CD4-positive, alpha-beta T cell (primary cell): ENCODE measurements at regions not wholly inside any gene's neighbourhood (a gene's known extent, or its start where the extent isn't known, plus 50 kb on each side); places are given as distances from the start of the nearest gene placed in this dataset.

Experiments used
- ATAC-seq: fragments of 200-7000 bp; cut with Tn5 transposase; one replicate; pipeline ENCODE4 v1.10.0; 2022; ENCODE audit warnings: mild to moderate bottlenecking; ENCODE audit not compliant: poor library complexity
- CTCF ChIA-PET: fragments of 350-600 bp; sonication (Branson Sonifier 250); formaldehyde crosslinking; loops from one replicate; lab custom pipeline; 2021; ENCODE audit warnings: antibody characterized with exemption, inconsistent platforms; lab: Charles Lee
- POLR2A ChIA-PET: fragments of 350-600 bp; sonication (Branson Sonifier 250); formaldehyde crosslinking; loops from one replicate; lab custom pipeline; 2021; ENCODE audit warnings: antibody characterized with exemption, inconsistent platforms; lab: Charles Lee
- DNase-seq, 14 experiments: peaks; one replicate each; pipeline ENCODE4 v3.0.0-alpha.2; 2013 to 2020; ENCODE audit warnings: mixed read lengths in 2 of 14
- H3K27ac ChIP-seq, 2 donors: one replicate each; pipeline versions ENCODE4 v1.5.1 to v1.7.0; 2013; ENCODE audit warnings: low read length in 2 of 2, low read depth in 1 of 2, mild to moderate bottlenecking in 1 of 2
- H3K27me3 ChIP-seq, 2 experiments: 1 replicate in 1 of 2; 2 replicates in 1 of 2; pipeline versions ENCODE4 v1.6.1 to v1.7.0; 2013; ENCODE audit warnings: low read length in 2 of 2, control low read depth in 1 of 2, mild to moderate bottlenecking in 1 of 2, moderate library complexity in 1 of 2; ENCODE audit not compliant: insufficient read depth in 2 of 2, control insufficient read depth in 1 of 2
- H3K36me3 ChIP-seq: one replicate; pipeline ENCODE4 v1.6.1; 2013; ENCODE audit warnings: low read length, control low read depth; ENCODE audit not compliant: insufficient read depth
- H3K4me1 ChIP-seq: one replicate; pipeline ENCODE4 v1.6.1; 2013; ENCODE audit warnings: low read length, control low read depth; ENCODE audit not compliant: insufficient read depth
- H3K4me3 ChIP-seq: one replicate; pipeline ENCODE4 v1.5.1; 2013; ENCODE audit warnings: mild to moderate bottlenecking, low read length, moderate library complexity
- H3K9me3 ChIP-seq, 2 experiments: 1 replicate in 1 of 2; 2 replicates in 1 of 2; pipeline versions ENCODE4 v1.6.1 to v1.7.0; 2013; ENCODE audit warnings: low read length in 2 of 2, mild to moderate bottlenecking in 2 of 2, control low read depth in 1 of 2, moderate library complexity in 1 of 2; ENCODE audit not compliant: control insufficient read depth in 1 of 2, insufficient read depth in 1 of 2
- H3K27ac Mint-ChIP-seq: one replicate; pipeline ENCODE4 v1.8.0; 2020; ENCODE audit warnings: mixed read lengths
- H3K27me3 Mint-ChIP-seq: one replicate; pipeline ENCODE4 v1.8.0; 2021; ENCODE audit warnings: mixed read lengths
- H3K36me3 Mint-ChIP-seq: one replicate; pipeline ENCODE4 v1.8.0; 2021; ENCODE audit warnings: low read depth, mixed read lengths
- H3K4me1 Mint-ChIP-seq: one replicate; pipeline ENCODE4 v1.8.0; 2021; ENCODE audit warnings: low read depth, mixed read lengths
- H3K4me3 Mint-ChIP-seq: one replicate; pipeline ENCODE4 v1.8.0; 2020; ENCODE audit warnings: mild to moderate bottlenecking, mixed read lengths
- H3K9me3 Mint-ChIP-seq: one replicate; pipeline ENCODE4 v1.8.0; 2020; ENCODE audit warnings: mixed read lengths
- intact Hi-C, 2 experiments: fragments of 100-400 bp; cut with DNase I in 1 of 2; cut with micrococcal nuclease in 1 of 2; formaldehyde crosslinking; loops; one replicate each; pipeline versions ENCODE4 v1.15.1 to v1.9.0; 2023 to 2025; cut with DNase I, micrococcal nuclease
- TF ChIP-seq, protein P1 (sequence below): fragments of 200-600 bp; IDR thresholded peaks from one replicate; pipeline ENCODE4 v1.8.0; 2022; ENCODE audit warnings: antibody characterized with exemption, mild to moderate bottlenecking

DNA sequence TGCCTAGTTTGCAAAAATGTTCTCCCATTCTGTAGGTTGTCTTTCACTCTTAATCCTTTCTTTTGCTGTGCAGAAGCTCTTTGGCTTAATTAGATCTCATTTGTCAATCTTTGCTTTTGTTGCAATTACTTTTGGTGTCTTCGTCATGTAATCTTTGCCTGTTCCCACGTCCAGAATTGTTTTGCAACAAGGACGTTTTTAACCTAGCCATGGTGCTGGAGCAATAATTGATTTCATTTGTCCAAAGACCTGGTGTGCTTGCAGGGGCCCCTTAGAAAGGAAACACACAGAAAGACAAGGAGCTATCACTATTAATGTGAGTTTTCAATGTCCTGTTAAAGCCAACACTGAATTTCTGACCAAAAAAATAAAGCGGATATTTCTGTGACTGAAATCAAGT is 89.1 kb upstream of the GALNT15 start:
- Histone ChIP-seq H3K4me1 (no peaks in the 10 kb centered on the region), H3K9me3 (peaks cover 6 to 22% of the 10 kb centered on the region in 2 experiments), H3K36me3 (no peaks in the 10 kb centered on the region), H3K4me3 (no peak overlapping the region), H3K27ac (no peak overlapping the region), H3K27me3 (peaks cover 0 to 5% of the 10 kb centered on the region in 2 experiments)
- no peak for DNase-seq
- no peak for ATAC-seq
- POLR2A ChIA-PET, result no interaction called here
- Mint-ChIP-seq H3K4me1 (no peaks in the 10 kb centered on the region), H3K4me3 (no peak overlapping the region), H3K27me3 (no peaks in the 10 kb centered on the region), H3K27ac (no peak overlapping the region), H3K36me3 (peaks cover 9% of the 10 kb centered on the region), H3K9me3 (peaks cover 19% of the 10 kb centered on the region)
- TF ChIP-seq, protein P1, sequence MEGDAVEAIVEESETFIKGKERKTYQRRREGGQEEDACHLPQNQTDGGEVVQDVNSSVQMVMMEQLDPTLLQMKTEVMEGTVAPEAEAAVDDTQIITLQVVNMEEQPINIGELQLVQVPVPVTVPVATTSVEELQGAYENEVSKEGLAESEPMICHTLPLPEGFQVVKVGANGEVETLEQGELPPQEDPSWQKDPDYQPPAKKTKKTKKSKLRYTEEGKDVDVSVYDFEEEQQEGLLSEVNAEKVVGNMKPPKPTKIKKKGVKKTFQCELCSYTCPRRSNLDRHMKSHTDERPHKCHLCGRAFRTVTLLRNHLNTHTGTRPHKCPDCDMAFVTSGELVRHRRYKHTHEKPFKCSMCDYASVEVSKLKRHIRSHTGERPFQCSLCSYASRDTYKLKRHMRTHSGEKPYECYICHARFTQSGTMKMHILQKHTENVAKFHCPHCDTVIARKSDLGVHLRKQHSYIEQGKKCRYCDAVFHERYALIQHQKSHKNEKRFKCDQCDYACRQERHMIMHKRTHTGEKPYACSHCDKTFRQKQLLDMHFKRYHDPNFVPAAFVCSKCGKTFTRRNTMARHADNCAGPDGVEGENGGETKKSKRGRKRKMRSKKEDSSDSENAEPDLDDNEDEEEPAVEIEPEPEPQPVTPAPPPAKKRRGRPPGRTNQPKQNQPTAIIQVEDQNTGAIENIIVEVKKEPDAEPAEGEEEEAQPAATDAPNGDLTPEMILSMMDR, result no peak
- intact Hi-C loops, result no loop called here
- CTCF ChIA-PET, result no interaction called here

DNA sequence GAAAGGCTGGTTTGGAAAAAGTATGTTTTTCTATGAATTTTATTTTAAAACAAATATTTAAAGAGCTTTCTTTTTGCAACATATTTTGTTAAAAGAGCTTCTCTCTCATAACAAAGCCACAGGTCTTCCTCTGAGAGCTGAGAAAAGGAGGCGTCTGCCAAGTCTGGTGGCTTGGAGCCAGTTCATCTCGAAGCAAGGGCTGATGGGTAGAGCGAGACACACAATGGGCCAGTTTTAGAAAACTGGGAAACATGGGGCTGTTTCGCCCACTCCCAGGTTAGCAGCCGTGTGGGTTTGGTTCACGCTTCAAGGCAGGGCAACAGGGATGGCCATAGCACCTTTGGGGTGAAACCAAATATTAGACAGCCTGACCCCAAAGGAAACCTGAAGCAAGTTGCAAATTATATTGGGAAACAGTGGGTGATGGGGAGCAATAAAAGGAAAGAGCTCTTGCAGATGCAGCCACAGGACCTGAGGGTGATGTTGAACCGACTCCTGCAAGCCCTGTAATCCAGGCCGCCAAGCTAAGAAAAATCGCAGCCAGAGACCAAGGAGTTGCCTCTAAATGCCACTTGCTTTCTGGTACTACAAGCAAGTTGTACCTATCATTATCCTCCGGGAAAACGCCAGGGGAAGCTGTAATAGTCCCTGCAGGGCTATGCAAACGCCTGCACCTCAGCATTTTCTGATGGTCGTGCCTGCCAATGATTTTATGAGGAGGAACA is 88.4 kb upstream of the GALNT15 start:
- no peak overlapping the region for H3K4me3 ChIP-seq
- no peak overlapping the region for H3K27ac Mint-ChIP-seq
- no peak for DNase-seq
- peaks cover 3% of the 10 kb centered on the region for H3K36me3 Mint-ChIP-seq
- POLR2A ChIA-PET, result no interaction called here
- CTCF ChIA-PET, result no interaction called here
- H3K4me1 Mint-ChIP-seq, result no peaks in the 10 kb centered on the region
- H3K27me3 Mint-ChIP-seq, result no peaks in the 10 kb centered on the region
- H3K9me3 ChIP-seq, result peaks cover 6 to 16% of the 10 kb centered on the region in 2 experiments
- TF ChIP-seq, protein P1, result no peak
- intact Hi-C loops, result no loop called here
- H3K27me3 ChIP-seq, result peaks cover 0 to 5% of the 10 kb centered on the region in 2 experiments
- no peaks in the 10 kb centered on the region for H3K4me1 ChIP-seq
- H3K4me3 Mint-ChIP-seq, result no peak overlapping the region
- H3K9me3 Mint-ChIP-seq, result peaks cover 16% of the 10 kb centered on the region
- no peak for ATAC-seq
- H3K36me3 ChIP-seq, result no peaks in the 10 kb centered on the region
- no peak overlapping the region for H3K27ac ChIP-seq

DNA sequence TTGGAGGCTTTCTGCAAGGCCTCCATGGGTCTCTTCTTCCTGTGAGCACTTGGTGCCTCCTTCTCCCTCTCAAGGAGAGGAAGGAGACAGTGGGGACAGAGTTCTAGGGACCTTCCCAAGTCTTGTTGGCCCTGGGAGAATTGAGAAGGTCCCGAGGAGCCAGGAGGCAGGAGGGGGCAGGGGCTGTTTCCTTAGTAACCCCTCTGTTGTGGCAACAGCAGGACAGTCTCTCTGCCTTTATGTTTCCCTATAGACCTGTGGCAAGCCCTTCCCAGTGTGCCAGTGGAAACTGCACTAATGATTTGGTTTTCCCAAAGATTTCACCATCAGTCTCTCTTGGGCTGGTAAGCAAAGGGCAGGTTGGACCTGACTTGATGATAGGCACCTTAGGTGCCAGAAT is 87.8 kb upstream of the GALNT15 start:
- Mint-ChIP-seq H3K36me3 (no peaks in the 10 kb centered on the region), H3K9me3 (peaks cover 16% of the 10 kb centered on the region), H3K4me1 (no peaks in the 10 kb centered on the region), H3K27me3 (no peaks in the 10 kb centered on the region), H3K4me3 (no peak overlapping the region), H3K27ac (no peak overlapping the region)
- POLR2A ChIA-PET, result no interaction called here
- TF ChIP-seq, protein P1, result no peak
- H3K4me3 ChIP-seq, result no peak overlapping the region
- peaks cover 2 to 10% of the 10 kb centered on the region in 2 experiments for H3K9me3 ChIP-seq
- no peak overlapping the region for H3K27ac ChIP-seq
- ATAC-seq (no peak), DNase-seq (no peak)
- H3K36me3 ChIP-seq, result no peaks in the 10 kb centered on the region
- H3K27me3 ChIP-seq, result peaks cover 0 to 5% of the 10 kb centered on the region in 2 experiments
- intact Hi-C loops, result no loop called here
- H3K4me1 ChIP-seq, result no peaks in the 10 kb centered on the region
- CTCF ChIA-PET, result no interaction called here
